Sigmoid colon (tissue), 4 donors: ENCODE measurements at regions not wholly inside any gene's neighbourhood (a gene's known extent, or its start where the extent isn't known, plus 50 kb on each side); places are given as distances from the start of the nearest gene placed in this dataset.

Source experiments
- CTCF ChIP-seq, 4 experiments: fragments of 450-650 bp in 3 of 4; fragments of 200-600 bp in 1 of 4; IDR thresholded peaks; one replicate each; pipeline ENCODE4 v1.5.1; 2016 to 2019; ENCODE audit warnings: antibody characterized with exemption in 4 of 4, mild to moderate bottlenecking in 3 of 4, moderate library complexity in 2 of 4
- EP300 ChIP-seq, 4 donors: sonication (generic); formaldehyde crosslinking; IDR thresholded peaks; one replicate each; pipeline ENCODE4 v1.6.1; 2017; ENCODE audit warnings: antibody characterized with exemption in 4 of 4
- POLR2A ChIP-seq, 2 donors: fragments of 450-650 bp; IDR thresholded peaks; one replicate each; pipeline ENCODE4 v1.6.1; 2016; ENCODE audit warnings: antibody characterized with exemption in 2 of 2, mild to moderate bottlenecking in 2 of 2, moderate library complexity in 2 of 2
- POLR2AphosphoS5 ChIP-seq, 4 donors: sonication (generic); formaldehyde crosslinking; IDR thresholded peaks; one replicate each; pipeline ENCODE4 v1.6.1; 2017; ENCODE audit warnings: antibody characterized with exemption in 4 of 4

GRCh38 chr9:96057155-96057554, 181.7 kb downstream of the ERCC6L2 start:
- TF ChIP-seq POLR2AphosphoS5 (IDR thresholded peaks at IDR 0.05), result no peak
- TF ChIP-seq CTCF (IDR thresholded peaks at IDR 0.05), result no peak
- no peak for TF ChIP-seq POLR2A (IDR thresholded peaks at IDR 0.05)
- TF ChIP-seq EP300 (IDR thresholded peaks at IDR 0.05), result no peak
